ENCODE measurements at regions not wholly inside any gene's neighbourhood (a gene's known extent, or its start where the extent isn't known, plus 50 kb on each side); places are given as distances from the start of the nearest gene placed in this dataset.

DNA sequence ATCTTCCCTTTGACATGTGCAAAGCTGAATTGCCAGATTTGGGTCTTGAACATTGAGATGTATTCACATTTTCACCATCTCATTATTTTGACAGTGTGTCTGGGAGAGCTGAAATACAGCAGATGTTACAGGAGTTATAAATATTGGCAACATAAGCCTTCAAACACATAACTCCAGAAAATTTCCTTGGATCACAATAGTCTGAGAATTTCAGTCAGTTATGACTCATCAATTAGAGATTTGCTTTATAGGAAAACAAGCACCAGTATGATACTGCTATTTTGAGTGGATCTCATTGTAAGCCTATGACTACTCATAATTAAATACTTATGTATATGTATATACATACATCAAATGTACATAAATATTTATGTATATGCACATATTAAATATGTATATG, 1171.8 kb downstream of the AMY1C start:
- TF ChIP-seq, protein P1, sequence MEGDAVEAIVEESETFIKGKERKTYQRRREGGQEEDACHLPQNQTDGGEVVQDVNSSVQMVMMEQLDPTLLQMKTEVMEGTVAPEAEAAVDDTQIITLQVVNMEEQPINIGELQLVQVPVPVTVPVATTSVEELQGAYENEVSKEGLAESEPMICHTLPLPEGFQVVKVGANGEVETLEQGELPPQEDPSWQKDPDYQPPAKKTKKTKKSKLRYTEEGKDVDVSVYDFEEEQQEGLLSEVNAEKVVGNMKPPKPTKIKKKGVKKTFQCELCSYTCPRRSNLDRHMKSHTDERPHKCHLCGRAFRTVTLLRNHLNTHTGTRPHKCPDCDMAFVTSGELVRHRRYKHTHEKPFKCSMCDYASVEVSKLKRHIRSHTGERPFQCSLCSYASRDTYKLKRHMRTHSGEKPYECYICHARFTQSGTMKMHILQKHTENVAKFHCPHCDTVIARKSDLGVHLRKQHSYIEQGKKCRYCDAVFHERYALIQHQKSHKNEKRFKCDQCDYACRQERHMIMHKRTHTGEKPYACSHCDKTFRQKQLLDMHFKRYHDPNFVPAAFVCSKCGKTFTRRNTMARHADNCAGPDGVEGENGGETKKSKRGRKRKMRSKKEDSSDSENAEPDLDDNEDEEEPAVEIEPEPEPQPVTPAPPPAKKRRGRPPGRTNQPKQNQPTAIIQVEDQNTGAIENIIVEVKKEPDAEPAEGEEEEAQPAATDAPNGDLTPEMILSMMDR (IDR thresholded peaks at IDR 0.05; ENCODE audit: extremely low read depth in 1 of 2, insufficient read depth in 1 of 2, low read depth in 1 of 2, low read length in 2 of 2) = no peak
- TF ChIP-seq POLR2A (IDR thresholded peaks at IDR 0.05; ENCODE audit: low read depth, low read length) = no peak

Data from endothelial cell of umbilical vein (primary cell).